ENCODE measurements at regions not wholly inside any gene's neighbourhood (a gene's known extent, or its start where the extent isn't known, plus 50 kb on each side); places are given as distances from the start of the nearest gene placed in this dataset.
"Not testable (repeated sequence)": the region's sequence is repeated elsewhere in the genome, so short reads cannot be mapped to it uniquely, and the experiment has no call there.

- no peak for DNase-seq (ENCODE audit: low read depth)
These were observed 109.3 kb upstream of the TRHDE start for GRCh38 chr12:72162875-72163274.

GRCh38 chr12:72168851-72169250 lies 103.3 kb upstream of the TRHDE start:
- no peak for DNase-seq (ENCODE audit: low read depth)

GRCh38 chr12:72173974-72174373 lies 98.2 kb upstream of the TRHDE start:
- no peak for DNase-seq (ENCODE audit: low read depth)

DNA sequence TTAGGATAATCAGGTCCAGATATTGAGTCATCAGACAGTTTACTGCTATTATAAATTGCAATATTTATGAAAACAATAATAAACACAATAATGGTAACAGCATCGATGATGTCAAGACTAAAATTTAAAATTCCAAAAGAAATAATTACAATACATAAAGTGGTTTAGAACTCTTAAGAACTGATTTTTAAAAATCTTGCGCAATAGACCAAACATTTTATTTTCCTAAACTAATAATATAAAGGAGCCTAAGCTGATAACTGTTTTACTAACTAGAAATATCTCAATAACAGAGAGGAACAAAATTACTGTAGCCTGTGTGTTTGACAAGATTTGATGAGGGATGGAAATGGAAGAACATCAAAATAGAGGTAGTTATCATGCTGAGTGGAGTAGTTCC lies 93.9 kb upstream of the TRHDE start:
- no peak for DNase-seq (ENCODE audit: low read depth)

DNA sequence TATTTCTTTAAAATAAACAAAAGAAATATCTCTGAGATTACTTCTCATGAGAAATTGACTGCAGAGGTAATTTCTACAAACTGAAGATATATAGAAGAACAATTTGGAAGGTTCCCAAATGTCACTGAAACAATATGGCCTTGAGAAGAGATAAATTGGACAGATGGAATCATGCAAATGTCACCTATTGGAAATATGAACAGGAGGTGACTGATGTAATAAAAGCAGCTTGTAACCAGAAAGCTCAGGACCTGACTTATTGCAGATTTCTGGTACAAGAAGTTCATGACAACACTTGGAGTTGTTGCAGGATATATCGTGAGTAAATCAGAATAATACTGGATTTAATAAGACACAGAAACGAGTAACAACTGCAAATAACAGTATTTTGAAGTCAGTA lies 93.3 kb upstream of the TRHDE start:
- DNase-seq (ENCODE audit: low read depth): no peak

GRCh38 chr12:72179841-72180240 lies 92.3 kb upstream of the TRHDE start:
- DNase-seq (ENCODE audit: low read depth): no peak

DNA sequence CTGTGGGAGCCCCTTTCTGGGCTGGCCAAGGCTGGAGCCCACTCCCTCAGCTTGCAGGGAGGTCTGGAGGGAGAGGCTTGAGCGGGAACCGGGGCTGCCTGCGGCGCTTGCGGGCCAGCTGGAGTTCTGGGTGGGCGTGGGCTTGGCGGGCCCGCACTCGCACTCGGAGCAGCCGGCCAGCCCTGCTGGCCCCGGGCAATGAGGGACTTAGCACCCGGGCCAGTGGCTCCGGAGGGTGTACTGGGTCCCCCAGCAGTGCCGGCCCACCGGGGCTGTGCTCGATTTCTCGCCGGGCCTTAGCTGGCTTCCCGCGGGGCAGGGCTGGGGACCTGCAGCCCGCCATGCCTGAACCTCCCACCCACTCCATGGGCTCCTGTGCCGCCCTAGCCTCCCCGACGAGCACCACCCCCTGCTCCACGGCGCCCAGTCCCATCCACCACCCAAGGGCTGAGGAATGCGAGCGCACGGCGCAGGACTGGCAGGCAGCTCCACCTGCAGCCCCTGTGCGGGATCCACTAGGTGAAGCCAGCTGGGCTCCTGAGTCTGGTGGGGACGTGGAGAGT lies 87.1 kb upstream of the TRHDE start:
- not testable (repeated sequence) for DNase-seq (ENCODE audit: low read depth)

- DNase-seq (ENCODE audit: low read depth): no peak
These were observed 82.9 kb upstream of the TRHDE start for GRCh38 chr12:72189266-72189665.

- DNase-seq (ENCODE audit: low read depth): no peak
These were observed 80.4 kb upstream of the TRHDE start for GRCh38 chr12:72191761-72192160.

DNA sequence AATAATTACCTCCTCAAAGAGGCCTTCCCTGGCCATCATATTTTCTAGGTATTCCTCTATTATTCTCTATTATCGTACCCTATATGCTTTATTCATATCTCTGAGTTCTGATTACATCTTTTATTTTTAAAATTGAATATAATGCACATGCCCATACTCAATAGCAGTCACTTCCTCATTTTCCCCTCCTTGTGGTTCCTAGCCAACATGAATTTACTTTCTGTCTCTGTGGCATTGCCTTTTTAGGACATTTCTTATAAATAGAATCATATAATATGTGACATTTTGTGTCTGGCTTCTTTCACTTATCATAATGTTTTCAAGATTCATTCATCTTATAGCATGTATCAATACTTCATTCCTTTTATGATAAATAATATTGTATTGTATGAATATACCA lies 74.4 kb upstream of the TRHDE start:
- DNase-seq (ENCODE audit: low read depth): no peak

DNA sequence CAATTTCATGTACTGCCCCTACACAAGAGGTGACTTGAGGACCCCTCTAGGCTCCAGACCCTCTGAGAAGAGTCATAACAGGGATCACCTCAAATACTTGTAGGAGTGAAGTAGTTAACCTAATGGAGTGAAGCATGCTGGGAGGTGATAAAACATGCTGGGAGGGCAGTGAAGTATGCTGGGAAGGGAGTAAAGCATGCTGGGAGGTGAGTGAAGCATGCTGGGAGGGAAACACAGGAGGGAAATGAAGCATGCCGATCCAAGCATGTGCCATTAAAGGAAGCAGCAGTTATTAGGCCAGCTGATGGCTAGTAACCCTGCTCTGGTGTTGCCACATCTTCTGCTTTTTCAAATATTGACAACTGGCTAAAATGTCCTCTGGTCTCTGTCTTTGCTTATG lies 70.7 kb upstream of the TRHDE start:
- no peak for DNase-seq (ENCODE audit: low read depth)

DNA sequence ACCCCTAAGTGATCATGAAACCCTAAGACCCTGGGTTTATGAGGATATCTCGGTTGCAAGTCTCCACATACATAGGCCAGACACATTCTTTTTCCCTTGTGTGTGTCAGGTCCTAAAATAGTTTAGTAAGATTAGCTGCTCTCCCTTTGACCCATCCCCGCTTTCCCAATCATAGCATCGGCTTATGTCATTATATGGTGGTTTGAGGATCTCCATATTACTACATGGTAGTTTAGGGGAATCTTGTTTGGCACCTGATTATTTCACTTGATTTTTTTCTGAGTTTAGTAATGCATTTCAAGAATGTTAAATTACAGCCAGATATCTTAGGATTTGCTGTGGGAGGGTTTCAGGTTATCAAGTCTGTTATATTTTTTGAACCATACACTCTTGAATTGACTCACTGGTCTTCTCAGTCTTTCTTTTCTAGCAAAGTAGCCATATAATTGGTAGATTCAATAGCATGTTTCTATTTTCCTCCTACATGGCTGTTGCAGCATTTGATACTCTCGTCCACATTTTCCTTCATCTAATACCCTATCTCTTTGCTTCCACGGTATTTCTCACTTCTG lies 68.3 kb upstream of the TRHDE start:
- no peak for DNase-seq (ENCODE audit: low read depth)

GRCh38 chr12:72207079-72207478 lies 65.1 kb upstream of the TRHDE start:
- no peak for DNase-seq (ENCODE audit: low read depth)

GRCh38 chr12:72207486-72208409 lies 64.4 kb upstream of the TRHDE start:
- no peak for DNase-seq (ENCODE audit: low read depth)

- DNase-seq (ENCODE audit: low read depth): no peak
These were observed 63.1 kb upstream of the TRHDE start for GRCh38 chr12:72209086-72209485.

DNA sequence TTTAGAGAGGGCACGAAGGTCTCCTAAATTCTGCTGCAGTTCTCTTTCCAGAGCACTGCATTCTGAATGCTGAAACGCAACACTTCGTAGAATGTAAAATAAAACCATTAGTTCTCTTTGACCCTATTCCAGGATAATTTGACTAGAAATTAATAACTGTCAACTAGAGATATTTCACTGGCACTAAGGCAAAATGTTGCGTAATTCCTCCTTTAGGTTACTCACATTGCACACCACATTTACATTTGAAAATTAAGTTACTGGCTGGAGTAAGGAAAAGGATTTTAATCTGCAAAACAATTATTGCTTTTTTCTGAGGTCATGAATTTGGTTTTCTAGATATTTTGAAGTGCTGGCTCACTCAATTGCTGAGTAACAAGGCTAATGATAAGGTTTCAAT lies 58.0 kb upstream of the TRHDE start:
- DNase-seq (ENCODE audit: low read depth): no peak

DNA sequence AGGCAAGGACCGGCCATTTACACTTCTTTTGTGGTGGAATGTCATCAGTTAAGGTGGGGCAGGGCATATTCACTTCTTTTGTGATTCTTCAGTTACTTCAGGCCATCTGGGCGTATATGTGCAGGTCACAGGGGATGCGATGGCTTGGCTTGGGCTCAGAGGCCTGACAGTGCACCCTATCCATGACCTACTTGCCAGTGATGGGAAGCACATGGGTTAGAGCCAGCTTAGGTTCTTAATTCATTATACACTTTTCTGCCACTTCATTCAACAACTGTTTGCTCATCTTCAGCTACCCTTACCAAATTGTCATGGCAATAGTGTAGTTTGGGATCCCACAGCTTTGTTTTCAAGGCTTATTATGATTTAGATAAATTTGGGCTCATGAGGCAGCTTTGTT lies 56.9 kb upstream of the TRHDE start:
- DNase-seq (ENCODE audit: low read depth): not testable (repeated sequence)

GRCh38 chr12:72219937-72220336 lies 52.2 kb upstream of the TRHDE start:
- DNase-seq (ENCODE audit: low read depth): no peak

Data from CMK (cell line).